ENCODE measurements at regions not wholly inside any gene's neighbourhood (a gene's known extent, or its start where the extent isn't known, plus 50 kb on each side); places are given as distances from the start of the nearest gene placed in this dataset.
"Not testable (repeated sequence)": the region's sequence is repeated elsewhere in the genome, so short reads cannot be mapped to it uniquely, and the experiment has no call there.

GRCh38 chr7:65809259-65809981 is 63.5 kb upstream of the VKORC1L1 start:
- H3K4me1 ChIP-seq (ENCODE audit: control insufficient read depth, insufficient read depth, low read length, poor library complexity, severe bottlenecking) = peaks cover 5% of the 10 kb centered on the region
- no peak overlapping the region for H3K27ac ChIP-seq (ENCODE audit: low read depth, low read length, severe bottlenecking)
- no peaks in the 10 kb centered on the region for H3K36me3 ChIP-seq (ENCODE audit: control insufficient read depth, insufficient read depth, low read length)
- H3K4me3 ChIP-seq (ENCODE audit: extremely low read depth, insufficient read depth, low read length, poor library complexity, severe bottlenecking) = no peak overlapping the region
- WGBS, 2 experiments (ENCODE audit: insufficient coverage in 2 of 2) = 84 to 86% methylated on average over 4 to 5 of the region's 6 CpGs
- H3K9me3 ChIP-seq (ENCODE audit: control insufficient read depth, low read length) = no peaks in the 10 kb centered on the region

- no peaks in the 10 kb centered on the region for H3K36me3 ChIP-seq (ENCODE audit: control insufficient read depth, insufficient read depth, low read length)
- no peaks in the 10 kb centered on the region for H3K9me3 ChIP-seq (ENCODE audit: control insufficient read depth, low read length)
- no peak overlapping the region for H3K4me3 ChIP-seq (ENCODE audit: extremely low read depth, insufficient read depth, low read length, poor library complexity, severe bottlenecking)
- peaks cover 5% of the 10 kb centered on the region for H3K4me1 ChIP-seq (ENCODE audit: control insufficient read depth, insufficient read depth, low read length, poor library complexity, severe bottlenecking)
- WGBS, 2 experiments (ENCODE audit: insufficient coverage in 2 of 2) = 85 to 95% methylated on average over 3 of the region's 3 CpGs
- H3K27ac ChIP-seq (ENCODE audit: low read depth, low read length, severe bottlenecking) = no peak overlapping the region
Observed at GRCh38 chr7:65809982-65810288, 62.9 kb upstream of the VKORC1L1 start.

GRCh38 chr7:65812281-65812680 is 60.6 kb upstream of the VKORC1L1 start:
- Histone ChIP-seq H3K9me3 (ENCODE audit: control insufficient read depth, low read length) (no peaks in the 10 kb centered on the region), H3K27ac (ENCODE audit: low read depth, low read length, severe bottlenecking) (no peak overlapping the region), H3K36me3 (ENCODE audit: control insufficient read depth, insufficient read depth, low read length) (no peaks in the 10 kb centered on the region), H3K4me3 (ENCODE audit: extremely low read depth, insufficient read depth, low read length, poor library complexity, severe bottlenecking) (no peak overlapping the region), H3K4me1 (ENCODE audit: control insufficient read depth, insufficient read depth, low read length, poor library complexity, severe bottlenecking) (peaks cover 5% of the 10 kb centered on the region)
- WGBS, 2 experiments (ENCODE audit: insufficient coverage in 2 of 2) = 81 to 85% methylated on average over 4 of the region's 5 CpGs

GRCh38 chr7:65814556-65815167 is 58.2 kb upstream of the VKORC1L1 start:
- H3K4me1 ChIP-seq (ENCODE audit: control insufficient read depth, insufficient read depth, low read length, poor library complexity, severe bottlenecking); H3K27ac ChIP-seq (ENCODE audit: low read depth, low read length, severe bottlenecking); H3K36me3 ChIP-seq (ENCODE audit: control insufficient read depth, insufficient read depth, low read length); H3K4me3 ChIP-seq (ENCODE audit: extremely low read depth, insufficient read depth, low read length, poor library complexity, severe bottlenecking); H3K9me3 ChIP-seq (ENCODE audit: control insufficient read depth, low read length): not testable (repeated sequence)
- WGBS, 2 experiments (ENCODE audit: insufficient coverage in 2 of 2) = 75% methylated on average over 1 of the region's 3 CpGs

GRCh38 chr7:65820287-65820950 is 52.5 kb upstream of the VKORC1L1 start:
- Histone ChIP-seq H3K9me3 (ENCODE audit: control insufficient read depth, low read length) (no peaks in the 10 kb centered on the region), H3K4me3 (ENCODE audit: extremely low read depth, insufficient read depth, low read length, poor library complexity, severe bottlenecking) (no peak overlapping the region), H3K4me1 (ENCODE audit: control insufficient read depth, insufficient read depth, low read length, poor library complexity, severe bottlenecking) (no peaks in the 10 kb centered on the region), H3K36me3 (ENCODE audit: control insufficient read depth, insufficient read depth, low read length) (no peaks in the 10 kb centered on the region), H3K27ac (ENCODE audit: low read depth, low read length, severe bottlenecking) (no peak overlapping the region)
- WGBS, 2 experiments (ENCODE audit: insufficient coverage in 2 of 2) = 47 to 48% methylated on average over 2 to 3 of the region's 4 CpGs
